CD4-positive, alpha-beta T cell treated with Interleukin-2 at 100 ng/mL for 4 hours (primary cell): ENCODE measurements at regions not wholly inside any gene's neighbourhood (a gene's known extent, or its start where the extent isn't known, plus 50 kb on each side); places are given as distances from the start of the nearest gene placed in this dataset.
"Not testable (repeated sequence)": the region's sequence is repeated elsewhere in the genome, so short reads cannot be mapped to it uniquely, and the experiment has no call there.

Experiments
- DNase-seq: peaks from one replicate; pipeline ENCODE4 v3.0.0-alpha.2; 2020; ENCODE audit warnings: low spot score

GRCh38 chr1:178020968-178021640 lies 51.2 kb upstream of the SEC16B start:
- no peak for DNase-seq

- DNase-seq: no peak
Observed at GRCh38 chr1:178021950-178022349, 52.1 kb upstream of the SEC16B start.

- DNase-seq: no peak
Observed at GRCh38 chr1:178023181-178023618, 53.3 kb upstream of the SEC16B start.

DNA sequence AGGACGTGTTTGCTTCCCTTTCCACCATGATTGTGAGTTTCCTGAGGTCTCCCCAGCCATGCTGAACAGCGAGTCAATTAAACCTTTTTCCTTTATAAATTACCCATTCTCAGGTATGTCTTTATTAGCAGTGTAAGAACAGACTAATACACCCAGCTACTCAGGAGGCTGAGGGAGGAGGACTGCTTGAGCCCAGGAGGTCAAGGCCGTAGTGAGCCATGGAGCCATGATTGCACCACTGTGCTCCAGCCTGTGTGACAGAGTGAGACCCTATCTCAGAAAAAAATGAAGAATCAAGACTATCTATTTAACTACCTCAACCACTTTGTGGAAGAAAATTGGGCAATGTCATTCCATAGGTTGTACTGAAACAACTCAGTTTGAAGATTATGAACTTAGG lies 54.6 kb upstream of the SEC16B start:
- no peak for DNase-seq

GRCh38 chr1:178025613-178026356 lies 55.9 kb upstream of the SEC16B start:
- no peak for DNase-seq

- no peak for DNase-seq
Observed at GRCh38 chr1:178028841-178029481, 59.1 kb upstream of the SEC16B start.

DNA sequence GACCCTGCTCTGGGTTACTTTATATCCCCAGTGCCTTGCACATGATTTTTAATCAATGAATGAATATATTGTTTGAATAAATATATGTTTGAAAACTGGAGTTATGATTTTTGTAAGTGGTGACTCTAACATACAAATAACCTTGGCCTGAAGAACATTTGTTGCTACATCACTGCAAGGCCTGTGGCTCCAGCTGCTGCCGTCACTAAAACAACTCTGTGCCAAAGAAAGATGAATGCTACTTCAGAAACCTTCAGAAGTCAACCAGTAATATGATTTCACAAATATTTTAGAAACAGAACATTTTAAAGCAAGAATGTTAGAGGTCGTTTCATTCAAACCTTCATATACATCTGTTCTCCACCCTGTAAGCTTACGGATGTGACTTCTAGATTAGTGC lies 60.6 kb upstream of the SEC16B start:
- DNase-seq: no peak

DNA sequence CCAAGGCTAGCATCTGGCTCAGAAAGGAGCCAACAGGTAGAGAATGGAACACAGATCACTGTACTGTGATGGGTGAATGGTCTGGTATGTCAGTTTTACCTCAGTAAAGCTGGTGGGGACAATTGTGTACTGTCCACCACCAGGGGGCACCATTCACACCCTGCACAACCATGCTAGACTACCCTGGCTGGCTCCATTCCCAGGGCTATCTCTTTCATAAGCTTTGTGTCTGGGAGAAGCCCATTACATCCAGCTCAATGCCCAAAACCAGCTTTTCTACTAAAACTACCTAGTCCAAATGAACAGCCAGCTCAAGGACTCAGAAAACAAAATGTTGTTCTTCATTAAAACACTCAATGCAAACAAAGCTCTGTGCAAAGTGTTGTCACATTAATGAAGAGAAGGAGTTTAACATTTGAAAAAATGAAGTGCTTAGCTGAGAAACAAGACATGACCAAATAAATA lies 62.0 kb upstream of the RASAL2 start:
- peak; percentile 6 for DNase-seq

GRCh38 chr1:178033019-178033418 lies 60.9 kb upstream of the RASAL2 start:
- DNase-seq: no peak

DNA sequence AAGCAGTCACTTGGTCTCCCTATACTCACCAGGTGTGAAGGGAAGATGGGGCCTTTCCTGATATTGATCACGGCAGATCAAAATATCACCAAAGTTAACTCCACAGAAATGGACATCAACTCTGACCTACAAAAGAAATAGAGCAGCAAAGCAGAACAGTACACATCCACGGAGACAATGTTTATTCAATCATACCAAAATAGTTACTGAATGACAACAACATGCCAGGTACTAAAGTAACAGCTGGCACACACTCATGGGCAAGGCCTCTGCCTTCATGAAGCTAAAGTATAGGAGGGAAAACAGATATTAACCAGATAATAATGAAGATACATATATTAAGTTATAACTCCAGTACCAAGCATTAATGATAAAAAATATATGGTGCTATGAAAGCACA lies 59.2 kb upstream of the RASAL2 start:
- no peak for DNase-seq

GRCh38 chr1:178036090-178036489 lies 57.8 kb upstream of the RASAL2 start:
- DNase-seq: no peak

- DNase-seq: no peak
Observed at GRCh38 chr1:178037510-178038253, 56.2 kb upstream of the RASAL2 start.

DNA sequence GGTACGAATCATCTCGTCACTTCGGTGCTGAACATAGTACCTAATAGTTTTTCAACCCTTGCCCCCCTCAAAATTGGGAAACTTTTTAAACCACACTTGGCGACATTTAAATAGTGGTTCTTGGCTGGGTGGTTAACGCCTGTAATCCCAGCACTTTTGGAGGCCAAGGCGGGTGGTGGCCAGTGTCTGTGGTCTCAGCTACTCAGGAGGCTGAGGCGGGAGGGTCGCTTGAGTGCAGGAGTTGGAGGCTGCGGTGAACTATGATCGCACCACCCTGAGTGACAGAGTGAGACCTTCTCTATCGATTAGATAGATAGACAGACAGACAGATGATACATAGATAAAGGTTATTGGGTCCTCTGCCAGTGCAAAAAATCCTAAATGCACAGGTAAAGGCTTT lies 55.5 kb upstream of the RASAL2 start:
- no peak for DNase-seq

DNA sequence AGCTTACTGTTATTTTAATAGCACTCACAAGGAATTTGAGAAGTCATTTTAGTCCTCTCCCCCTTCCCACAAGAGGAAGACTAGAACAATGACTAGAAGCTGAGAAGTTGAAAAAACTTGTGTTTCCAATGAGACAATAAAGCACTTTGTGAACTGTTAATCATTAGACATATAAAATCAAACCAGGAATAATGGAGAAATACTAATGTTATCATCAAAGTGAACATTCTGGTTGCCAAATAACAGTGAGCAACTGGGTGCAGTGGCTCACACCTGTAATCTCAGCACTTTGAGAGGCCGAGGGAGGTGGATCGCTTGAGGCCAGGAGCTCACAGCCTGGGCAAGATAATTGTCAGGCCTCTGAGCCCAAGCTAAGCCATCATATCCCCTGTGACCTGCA lies 54.0 kb upstream of the RASAL2 start:
- DNase-seq: no peak

DNA sequence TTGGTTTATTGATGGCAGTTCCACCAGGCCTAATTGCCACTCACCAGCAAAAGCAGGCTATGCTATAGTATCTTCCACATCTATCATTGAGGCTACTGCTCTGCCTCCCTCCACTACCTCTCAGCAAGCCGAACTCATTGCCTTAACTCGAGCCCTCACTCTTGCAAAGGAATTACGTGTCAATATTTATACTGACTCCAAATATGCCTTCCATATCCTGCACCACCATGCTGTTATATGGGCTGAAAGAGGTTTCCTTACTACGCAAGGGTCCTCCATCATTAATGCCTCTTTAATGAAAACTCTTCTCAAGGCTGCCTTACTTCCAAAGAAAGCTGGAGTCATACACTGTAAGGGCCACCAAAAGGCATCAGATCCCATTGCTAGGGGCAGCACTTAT lies 50.0 kb upstream of the RASAL2 start:
- DNase-seq: not testable (repeated sequence)
